ENCODE measurements at regions not wholly inside any gene's neighbourhood (a gene's known extent, or its start where the extent isn't known, plus 50 kb on each side); places are given as distances from the start of the nearest gene placed in this dataset.

DNA sequence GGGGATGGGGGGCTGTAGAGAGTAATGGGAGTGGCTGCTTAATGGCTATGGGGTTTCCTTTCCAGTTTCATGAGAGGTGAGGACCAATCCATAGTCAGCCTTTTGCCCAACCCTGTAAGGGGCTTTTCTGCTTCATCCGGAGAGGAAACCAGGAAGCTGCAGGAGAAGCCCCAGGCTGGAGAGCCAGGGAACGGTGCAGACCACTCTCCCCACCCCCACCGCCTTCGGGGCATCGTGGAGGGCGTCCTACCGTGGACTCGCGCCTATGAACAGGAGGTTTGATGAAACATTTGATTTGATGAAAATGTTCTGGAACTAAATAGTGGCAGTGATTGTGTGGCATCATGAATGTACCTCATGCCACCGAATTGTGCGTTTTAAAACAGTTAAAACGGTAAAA lies 204.3 kb upstream of the DIO3 start:
- H3K18ac ChIP-seq (ENCODE audit: low read depth, low read length), result no peak overlapping the region
- H3K23ac ChIP-seq (ENCODE audit: low read depth, low read length), result no peak overlapping the region
- TF ChIP-seq CEBPB (IDR thresholded peaks at IDR 0.05; ENCODE audit: low read depth, low read length) (no peak), FOS (IDR thresholded peaks at IDR 0.05; ENCODE audit: low read depth, low read length) (no peak), POLR2A (IDR thresholded peaks at IDR 0.05; ENCODE audit: low read depth, low read length) (no peak), MXI1 (IDR thresholded peaks at IDR 0.05; ENCODE audit: borderline replicate concordance, low read depth, low read length) (no peak), RCOR1 (IDR thresholded peaks at IDR 0.05; ENCODE audit: insufficient replicate concordance, low read length) (no peak)
- TF ChIP-seq, protein P1, sequence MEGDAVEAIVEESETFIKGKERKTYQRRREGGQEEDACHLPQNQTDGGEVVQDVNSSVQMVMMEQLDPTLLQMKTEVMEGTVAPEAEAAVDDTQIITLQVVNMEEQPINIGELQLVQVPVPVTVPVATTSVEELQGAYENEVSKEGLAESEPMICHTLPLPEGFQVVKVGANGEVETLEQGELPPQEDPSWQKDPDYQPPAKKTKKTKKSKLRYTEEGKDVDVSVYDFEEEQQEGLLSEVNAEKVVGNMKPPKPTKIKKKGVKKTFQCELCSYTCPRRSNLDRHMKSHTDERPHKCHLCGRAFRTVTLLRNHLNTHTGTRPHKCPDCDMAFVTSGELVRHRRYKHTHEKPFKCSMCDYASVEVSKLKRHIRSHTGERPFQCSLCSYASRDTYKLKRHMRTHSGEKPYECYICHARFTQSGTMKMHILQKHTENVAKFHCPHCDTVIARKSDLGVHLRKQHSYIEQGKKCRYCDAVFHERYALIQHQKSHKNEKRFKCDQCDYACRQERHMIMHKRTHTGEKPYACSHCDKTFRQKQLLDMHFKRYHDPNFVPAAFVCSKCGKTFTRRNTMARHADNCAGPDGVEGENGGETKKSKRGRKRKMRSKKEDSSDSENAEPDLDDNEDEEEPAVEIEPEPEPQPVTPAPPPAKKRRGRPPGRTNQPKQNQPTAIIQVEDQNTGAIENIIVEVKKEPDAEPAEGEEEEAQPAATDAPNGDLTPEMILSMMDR (conservative IDR thresholded peaks at IDR 0.05; ENCODE audit: low read depth, low read length), result no peak
- ChIA-PET POLR2A (ENCODE audit: unreplicated experiment) (no interaction called here), CTCF (no interaction called here)
- no peak overlapping the region for H3K4me2 ChIP-seq (ENCODE audit: low read depth, low read length)
- H2BK20ac ChIP-seq (ENCODE audit: low read depth, low read length), result no peak overlapping the region
- no peaks in the 10 kb centered on the region for H3K79me1 ChIP-seq (ENCODE audit: low read depth in 1 of 2, low read length in 2 of 2)
- peaks cover 20% of the 10 kb centered on the region for H3K9me3 ChIP-seq (ENCODE audit: control insufficient read depth, insufficient read depth, low read length)
- H2AK9ac ChIP-seq (replicated peaks; ENCODE audit: low read depth, low read length, poor library complexity), result no peak overlapping the region
- H2BK5ac ChIP-seq (ENCODE audit: low read depth, low read length, poor library complexity, severe bottlenecking), result no peak overlapping the region
- in situ Hi-C loops (cut with MboI; ENCODE audit: low sequenced_read_pairs), result no loop called here
- no peak overlapping the region for H4K5ac ChIP-seq (ENCODE audit: low read depth, low read length)
- H3K36me3 ChIP-seq (ENCODE audit: control insufficient read depth, insufficient read depth, low read length), result no peaks in the 10 kb centered on the region
- H2AFZ ChIP-seq (replicated peaks; ENCODE audit: low read length, poor library complexity), result no peak overlapping the region
- no peak overlapping the region for H3K56ac ChIP-seq (ENCODE audit: extremely low read depth, insufficient read depth, low read length)
- H3K9me1 ChIP-seq (ENCODE audit: insufficient read depth, low read length), result no peaks in the 10 kb centered on the region
- dilution Hi-C loops (cut with HindIII; ENCODE audit: low sequenced_read_pairs, unreplicated experiment), result no loop called here
- WGBS, 2 experiments (ENCODE audit: extremely low coverage in 2 of 2, insufficient read length in 1 of 2), result no CpG with 5 or more reads among the region's 12 CpGs
- no peaks in the 10 kb centered on the region; the same call in 1 of the 2 replicates for H3K27me3 ChIP-seq (ENCODE audit: control insufficient read depth, insufficient read depth, low read length)
- H2BK15ac ChIP-seq (ENCODE audit: low read depth, low read length), result no peak overlapping the region
- H3K14ac ChIP-seq (replicated peaks; ENCODE audit: low read depth, low read length), result no peak overlapping the region
- no TSS peak for BruUV-seq (replicated peaks)
- H2BK120ac ChIP-seq (ENCODE audit: low read depth, low read length), result no peak overlapping the region
- H4K8ac ChIP-seq (ENCODE audit: low read depth in 2 of 2, low read length in 2 of 2), result no peak overlapping the region
- peaks cover 4% of the 10 kb centered on the region; the same call in 1 of the 2 replicates for H3K4me1 ChIP-seq (ENCODE audit: control insufficient read depth, insufficient read depth, low read length)
- no peak overlapping the region for H2AK5ac ChIP-seq (ENCODE audit: low read depth, low read length)
- ATAC-seq (ENCODE audit: low read depth) (no peak), DNase-seq (no peak)
- H4K20me1 ChIP-seq (ENCODE audit: insufficient read depth, low read length), result no peaks in the 10 kb centered on the region
- H3K27ac ChIP-seq (ENCODE audit: insufficient read depth, low read length), result no peak overlapping the region
- H3K9ac ChIP-seq (ENCODE audit: low read depth, low read length), result no peak overlapping the region
- no peak overlapping the region for H4K91ac ChIP-seq (ENCODE audit: insufficient read depth, low read depth, low read length)
- intact Hi-C loops (cut with micrococcal nuclease), result no loop called here
- no peak overlapping the region for H3K4ac ChIP-seq (ENCODE audit: low read depth, low read length)
- H3K4me3 ChIP-seq (ENCODE audit: insufficient read depth, low read depth, low read length), result no peak overlapping the region
